ENCODE measurements at regions not wholly inside any gene's neighbourhood (a gene's known extent, or its start where the extent isn't known, plus 50 kb on each side); places are given as distances from the start of the nearest gene placed in this dataset.
"Not testable (repeated sequence)": the region's sequence is repeated elsewhere in the genome, so short reads cannot be mapped to it uniquely, and the experiment has no call there.

DNA sequence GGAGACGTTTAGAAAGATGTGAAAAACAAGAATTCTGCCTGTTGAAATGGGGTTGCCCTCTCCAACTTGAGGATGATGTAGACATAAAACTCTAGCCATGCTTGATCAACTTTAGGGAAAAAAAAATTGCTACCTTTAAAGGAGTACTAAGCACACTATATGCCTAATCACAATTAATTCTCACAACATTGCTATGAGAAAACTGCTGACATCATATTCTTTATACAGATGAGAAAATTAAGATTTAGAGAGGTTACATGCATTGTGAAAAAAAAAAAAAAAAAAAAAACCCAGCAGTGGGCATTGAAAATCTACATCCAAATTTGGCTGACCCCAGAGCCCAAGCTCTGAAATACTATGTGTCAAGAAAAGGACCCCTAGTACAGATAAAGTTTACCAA lies 617.2 kb upstream of the ADGRL2 start:
- intact Hi-C loops (cut with DNase I) = no loop called here
- WGBS, 2 donors = 76 to 80% methylated on average over 1 of the region's 1 CpG
- TF ChIP-seq POLR2A (IDR thresholded peaks at IDR 0.05) = no peak
- TF ChIP-seq, protein P1, sequence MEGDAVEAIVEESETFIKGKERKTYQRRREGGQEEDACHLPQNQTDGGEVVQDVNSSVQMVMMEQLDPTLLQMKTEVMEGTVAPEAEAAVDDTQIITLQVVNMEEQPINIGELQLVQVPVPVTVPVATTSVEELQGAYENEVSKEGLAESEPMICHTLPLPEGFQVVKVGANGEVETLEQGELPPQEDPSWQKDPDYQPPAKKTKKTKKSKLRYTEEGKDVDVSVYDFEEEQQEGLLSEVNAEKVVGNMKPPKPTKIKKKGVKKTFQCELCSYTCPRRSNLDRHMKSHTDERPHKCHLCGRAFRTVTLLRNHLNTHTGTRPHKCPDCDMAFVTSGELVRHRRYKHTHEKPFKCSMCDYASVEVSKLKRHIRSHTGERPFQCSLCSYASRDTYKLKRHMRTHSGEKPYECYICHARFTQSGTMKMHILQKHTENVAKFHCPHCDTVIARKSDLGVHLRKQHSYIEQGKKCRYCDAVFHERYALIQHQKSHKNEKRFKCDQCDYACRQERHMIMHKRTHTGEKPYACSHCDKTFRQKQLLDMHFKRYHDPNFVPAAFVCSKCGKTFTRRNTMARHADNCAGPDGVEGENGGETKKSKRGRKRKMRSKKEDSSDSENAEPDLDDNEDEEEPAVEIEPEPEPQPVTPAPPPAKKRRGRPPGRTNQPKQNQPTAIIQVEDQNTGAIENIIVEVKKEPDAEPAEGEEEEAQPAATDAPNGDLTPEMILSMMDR (IDR thresholded peaks at IDR 0.05) = no peak

DNA sequence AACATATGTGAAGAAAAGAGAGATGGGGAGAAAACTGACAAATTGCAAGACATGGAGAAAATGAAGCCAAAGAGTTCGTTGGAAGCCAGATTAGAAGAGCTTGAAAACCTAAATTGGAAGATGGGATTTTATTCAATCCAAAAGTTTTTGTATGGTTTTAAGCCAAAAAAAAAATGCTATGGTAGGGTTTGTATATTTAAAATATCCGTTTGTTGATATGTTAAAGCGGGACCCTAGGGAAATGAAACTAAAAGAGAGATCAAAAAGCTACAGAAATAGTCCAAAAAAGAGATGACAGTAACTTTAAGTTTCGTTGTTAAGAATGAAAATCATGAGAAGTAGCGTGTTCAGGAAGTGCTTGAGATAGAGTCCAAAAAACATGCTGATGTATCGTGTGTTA lies 617.7 kb upstream of the ADGRL2 start:
- no peak overlapping the region for H3K27ac ChIP-seq
- peaks cover 0 to 15% (median 2%) of the 10 kb centered on the region in 3 donors for H3K4me1 ChIP-seq
- no peak overlapping the region for H3K4me3 ChIP-seq
- intact Hi-C loops (cut with DNase I) = no loop called here
- TF ChIP-seq, protein P1 (IDR thresholded peaks at IDR 0.05) = no peak
- TF ChIP-seq POLR2A (IDR thresholded peaks at IDR 0.05) = no peak
- H3K36me3 ChIP-seq = no peaks in the 10 kb centered on the region
- no peaks in the 10 kb centered on the region for H3K27me3 ChIP-seq
- H3K9me3 ChIP-seq = no peaks in the 10 kb centered on the region
- DNase-seq = no peak
- WGBS, 2 donors = 71 to 80% methylated on average over 6 of the region's 6 CpGs

More for the DNA sequence above, 617.2 kb upstream of the ADGRL2 start:
- Histone ChIP-seq H3K4me3 (no peak overlapping the region), H3K27me3 (no peaks in the 10 kb centered on the region), H3K9me3 (no peaks in the 10 kb centered on the region), H3K4me1 (peaks cover 0 to 15% (median 2%) of the 10 kb centered on the region in 3 donors), H3K36me3 (no peaks in the 10 kb centered on the region), H3K27ac (no peak overlapping the region)
- no peak for DNase-seq

DNA sequence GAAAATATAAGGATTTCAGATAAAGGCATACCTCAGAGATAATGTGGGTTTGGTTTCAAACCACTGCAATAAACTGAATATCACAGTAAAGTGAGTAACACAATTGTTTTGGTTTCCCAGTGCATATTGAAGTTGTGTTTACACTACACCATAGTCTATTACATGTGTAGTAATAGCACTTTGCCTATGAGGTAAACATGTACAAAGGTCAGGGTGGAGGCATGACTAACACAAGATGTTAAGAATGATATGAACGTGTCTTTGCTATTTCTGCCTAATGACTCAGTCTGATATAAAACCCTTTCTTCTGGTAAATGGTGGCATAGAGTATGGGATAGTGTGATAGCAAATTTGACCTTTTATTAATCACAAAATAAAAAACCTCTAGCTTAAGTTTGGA lies 621.5 kb upstream of the ADGRL2 start:
- TF ChIP-seq, protein P1 (IDR thresholded peaks at IDR 0.05) = no peak
- Histone ChIP-seq H3K27ac (no peak overlapping the region), H3K27me3 (no peaks in the 10 kb centered on the region), H3K9me3 (no peaks in the 10 kb centered on the region), H3K4me1 (no peaks in the 10 kb centered on the region), H3K4me3 (no peak overlapping the region), H3K36me3 (no peaks in the 10 kb centered on the region)
- no peak for DNase-seq
- 4 to 15% methylated on average over 1 of the region's 1 CpG for WGBS, 2 donors
- intact Hi-C loops (cut with DNase I) = no loop called here

DNA sequence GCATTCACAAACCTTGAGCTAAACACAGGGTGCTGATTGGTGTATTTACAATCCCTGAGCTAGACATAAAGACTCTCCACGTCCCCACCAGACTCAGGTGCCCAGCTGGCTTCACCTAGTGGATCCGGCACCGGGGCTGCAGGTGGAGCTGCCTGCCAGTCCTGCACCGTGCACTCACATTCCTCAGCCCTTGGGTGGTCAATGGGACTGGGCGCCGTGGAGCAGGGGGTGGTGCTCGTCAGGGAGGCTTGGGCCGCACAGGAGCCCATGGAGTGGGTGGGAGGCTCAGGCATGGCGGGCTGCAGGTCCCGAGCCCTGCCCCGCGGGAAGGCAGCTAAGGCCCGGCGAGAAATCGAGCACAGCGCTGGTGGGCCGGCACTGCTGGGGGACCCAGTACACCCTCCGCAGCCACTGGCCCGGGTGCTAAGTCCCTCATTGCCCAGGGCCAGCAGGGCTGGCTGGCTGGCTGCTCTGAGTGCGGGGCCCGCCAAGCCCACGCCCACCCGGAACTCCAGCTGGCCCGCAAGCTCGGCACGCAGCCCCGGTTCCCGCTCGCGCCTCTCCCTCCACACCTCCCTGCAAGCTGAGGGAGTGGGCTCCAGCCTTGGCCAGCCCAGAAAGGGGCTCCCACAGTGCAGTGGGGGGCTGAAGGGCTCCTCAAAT lies 622.2 kb upstream of the ADGRL2 start:
- H3K4me1 ChIP-seq; H3K27ac ChIP-seq; H3K4me3 ChIP-seq; H3K36me3 ChIP-seq; DNase-seq; intact Hi-C loops (cut with DNase I); H3K27me3 ChIP-seq; H3K9me3 ChIP-seq: not testable (repeated sequence)
- 79% methylated on average over 2 of the region's 30 CpGs; no CpG with 5 or more reads in 1 of the 2 donors for WGBS, 2 donors

DNA sequence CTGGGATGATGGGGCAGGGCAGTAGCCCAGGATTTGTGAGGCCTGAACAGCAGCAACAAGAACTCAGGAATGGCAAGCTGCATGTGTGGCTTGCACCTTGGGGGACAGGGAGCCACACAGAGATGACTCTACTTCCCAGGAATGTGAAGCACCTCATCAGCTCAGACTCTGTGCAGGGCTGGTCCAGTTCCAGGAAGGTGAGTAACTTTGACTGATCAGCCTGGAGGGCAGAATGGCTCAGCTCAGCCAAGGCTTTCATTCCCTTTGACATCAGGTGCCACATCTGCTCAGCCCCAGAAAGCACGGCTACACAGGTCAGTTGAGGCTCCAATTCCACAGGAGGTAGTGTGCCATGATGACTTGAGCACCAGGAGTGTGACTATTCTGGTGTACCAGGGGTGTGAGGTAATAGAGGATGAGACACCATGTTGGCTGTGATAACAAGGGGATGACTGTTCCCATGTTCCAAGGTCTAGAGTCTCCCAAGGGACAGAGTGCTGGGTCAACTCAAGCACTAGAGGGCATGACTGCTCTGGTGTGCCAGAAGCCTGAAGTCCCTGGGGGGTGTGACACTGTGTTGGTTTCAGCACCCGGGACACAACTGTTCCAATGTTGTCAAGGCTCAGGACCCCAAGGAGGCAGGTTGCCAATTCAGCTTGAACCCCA lies 625.8 kb upstream of the ADGRL2 start:
- peaks cover 0 to 18% (median 11%) of the 10 kb centered on the region in 3 donors for H3K9me3 ChIP-seq
- no peaks in the 10 kb centered on the region for H3K4me1 ChIP-seq
- intact Hi-C loops (cut with DNase I) = no loop called here
- no peaks in the 10 kb centered on the region for H3K27me3 ChIP-seq
- no peak for DNase-seq
- WGBS, 2 donors = 60% methylated on average over 2 of the region's 2 CpGs; no CpG with 5 or more reads in 1 of the 2 donors
- TF ChIP-seq, protein P1 (IDR thresholded peaks at IDR 0.05) = no peak
- no peak for TF ChIP-seq POLR2A (IDR thresholded peaks at IDR 0.05)
- no peak overlapping the region for H3K27ac ChIP-seq
- no peak overlapping the region for H3K4me3 ChIP-seq
- no peaks in the 10 kb centered on the region for H3K36me3 ChIP-seq
